ENCODE measurements at regions not wholly inside any gene's neighbourhood (a gene's known extent, or its start where the extent isn't known, plus 50 kb on each side); places are given as distances from the start of the nearest gene placed in this dataset.

- no peak for DNase-seq (ENCODE audit: low read depth in 1 of 2, low spot score in 2 of 2)
- no peaks in the 10 kb centered on the region for H3K36me3 ChIP-seq
- H3K27ac ChIP-seq, result no peak overlapping the region
- H3K27me3 ChIP-seq (replicated peaks), result no peaks in the 10 kb centered on the region
- no peak overlapping the region for H3K4me3 ChIP-seq
- H3K9me3 ChIP-seq (replicated peaks), result no peaks in the 10 kb centered on the region
- no peaks in the 10 kb centered on the region for H3K4me1 ChIP-seq (replicated peaks)
Measured at GRCh38 chr2:122643725-122644329, 888.4 kb downstream of the TSN start.

- no peak overlapping the region for H3K27ac ChIP-seq
- no peaks in the 10 kb centered on the region for H3K36me3 ChIP-seq
- DNase-seq (ENCODE audit: low read depth in 1 of 2, low spot score in 2 of 2), result no peak
- H3K4me3 ChIP-seq, result no peak overlapping the region
- no peaks in the 10 kb centered on the region for H3K9me3 ChIP-seq (replicated peaks)
- H3K27me3 ChIP-seq (replicated peaks), result no peaks in the 10 kb centered on the region
- H3K4me1 ChIP-seq (replicated peaks), result no peaks in the 10 kb centered on the region
Measured at GRCh38 chr2:122651236-122651635, 895.8 kb downstream of the TSN start.

GRCh38 chr2:122651780-122652179, 896.3 kb downstream of the TSN start:
- Histone ChIP-seq H3K4me1 (replicated peaks) (no peaks in the 10 kb centered on the region), H3K27ac (no peak overlapping the region), H3K36me3 (no peaks in the 10 kb centered on the region), H3K4me3 (no peak overlapping the region), H3K27me3 (replicated peaks) (no peaks in the 10 kb centered on the region), H3K9me3 (replicated peaks) (no peaks in the 10 kb centered on the region)
- DNase-seq (ENCODE audit: low read depth in 1 of 2, low spot score in 2 of 2), result no peak

DNA sequence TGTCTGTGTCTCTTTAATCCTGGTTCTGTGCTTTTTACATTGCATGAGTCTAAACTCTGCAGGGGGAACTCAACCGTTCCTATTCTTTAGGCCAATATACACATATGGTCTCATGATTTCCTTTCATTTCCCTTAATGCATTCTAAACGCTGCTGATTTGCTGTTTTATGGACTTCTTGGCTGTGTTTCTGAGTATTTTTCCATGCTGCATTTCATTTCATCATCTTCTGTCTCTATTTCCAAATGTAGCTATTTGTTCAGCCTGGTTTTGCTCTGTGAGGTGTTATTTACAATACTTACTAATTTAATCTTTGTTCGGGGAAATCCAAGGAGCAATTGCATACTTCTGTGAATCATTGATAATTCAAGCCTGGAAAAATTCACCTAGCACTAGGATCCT, 897.2 kb downstream of the TSN start:
- no peaks in the 10 kb centered on the region for H3K36me3 ChIP-seq
- DNase-seq (ENCODE audit: low read depth in 1 of 2, low spot score in 2 of 2), result no peak
- no peak overlapping the region for H3K4me3 ChIP-seq
- H3K4me1 ChIP-seq (replicated peaks), result no peaks in the 10 kb centered on the region
- H3K27ac ChIP-seq, result no peak overlapping the region
- H3K27me3 ChIP-seq (replicated peaks), result no peaks in the 10 kb centered on the region
- no peaks in the 10 kb centered on the region for H3K9me3 ChIP-seq (replicated peaks)

GRCh38 chr2:122656403-122656802, 901.0 kb downstream of the TSN start:
- Histone ChIP-seq H3K27me3 (replicated peaks) (no peaks in the 10 kb centered on the region), H3K9me3 (replicated peaks) (no peaks in the 10 kb centered on the region), H3K4me3 (no peak overlapping the region), H3K36me3 (no peaks in the 10 kb centered on the region), H3K4me1 (replicated peaks) (no peaks in the 10 kb centered on the region), H3K27ac (no peak overlapping the region)
- DNase-seq (ENCODE audit: low read depth in 1 of 2, low spot score in 2 of 2), result no peak

GRCh38 chr2:122660786-122661634, 905.6 kb downstream of the TSN start:
- Histone ChIP-seq H3K9me3 (replicated peaks) (no peaks in the 10 kb centered on the region), H3K36me3 (no peaks in the 10 kb centered on the region), H3K27me3 (replicated peaks) (no peaks in the 10 kb centered on the region), H3K4me3 (no peak overlapping the region), H3K27ac (no peak overlapping the region), H3K4me1 (replicated peaks) (no peaks in the 10 kb centered on the region)
- no peak for DNase-seq (ENCODE audit: low read depth in 1 of 2, low spot score in 2 of 2)

DNA sequence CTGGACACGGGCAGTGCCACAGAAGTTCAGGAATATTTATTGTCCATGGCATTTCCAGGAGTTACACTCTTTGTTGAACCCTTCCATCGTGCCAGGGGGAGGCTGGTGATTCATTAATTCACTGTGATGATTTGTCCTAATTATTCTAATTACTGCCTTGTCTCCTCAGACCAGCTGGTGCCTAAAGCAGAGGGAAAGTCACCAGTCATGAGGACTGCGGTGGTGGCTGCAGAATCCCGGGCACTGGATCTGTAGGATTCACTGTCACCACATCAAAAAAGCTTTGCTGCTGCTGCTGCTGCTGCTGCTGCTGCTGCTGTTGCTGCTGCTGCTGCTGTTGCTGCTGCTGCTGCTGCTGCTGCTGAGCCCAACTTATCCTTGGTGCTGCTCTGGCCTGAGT, 908.2 kb downstream of the TSN start:
- Histone ChIP-seq H3K9me3 (replicated peaks) (no peaks in the 10 kb centered on the region), H3K4me3 (no peak overlapping the region), H3K4me1 (replicated peaks) (no peaks in the 10 kb centered on the region), H3K27ac (no peak overlapping the region), H3K36me3 (no peaks in the 10 kb centered on the region), H3K27me3 (replicated peaks) (no peaks in the 10 kb centered on the region)
- no peak for DNase-seq (ENCODE audit: low read depth in 1 of 2, low spot score in 2 of 2)

GRCh38 chr2:122669627-122670026, 914.2 kb downstream of the TSN start:
- DNase-seq (ENCODE audit: low read depth in 1 of 2, low spot score in 2 of 2), result no peak
- no peaks in the 10 kb centered on the region for H3K27me3 ChIP-seq (replicated peaks)

DNA sequence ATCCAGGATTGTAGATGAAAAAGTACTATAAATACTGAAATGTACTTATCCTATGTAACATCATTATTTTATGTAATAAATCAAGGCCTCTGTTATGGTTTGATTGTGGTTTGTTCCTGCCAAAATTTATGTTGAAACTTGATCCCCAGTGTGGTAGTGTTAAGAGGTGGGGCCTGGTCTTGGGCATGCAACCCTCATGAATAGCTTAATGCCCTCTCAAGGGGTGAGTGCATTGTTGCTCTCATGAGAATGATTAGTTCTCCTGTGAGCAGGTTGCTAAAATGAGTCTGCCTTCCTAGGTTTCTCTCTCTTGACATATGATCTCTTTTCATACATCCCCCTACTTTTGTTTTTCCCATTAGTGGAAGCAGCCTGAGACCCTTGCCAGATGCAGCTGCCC, 915.4 kb downstream of the TSN start:
- H3K4me1 ChIP-seq (replicated peaks), result no peaks in the 10 kb centered on the region
- H3K27ac ChIP-seq, result no peak overlapping the region
- no peaks in the 10 kb centered on the region for H3K9me3 ChIP-seq (replicated peaks)
- no peaks in the 10 kb centered on the region for H3K27me3 ChIP-seq (replicated peaks)
- H3K4me3 ChIP-seq, result no peak overlapping the region
- H3K36me3 ChIP-seq, result no peaks in the 10 kb centered on the region
- DNase-seq (ENCODE audit: low read depth in 1 of 2, low spot score in 2 of 2), result no peak

More at GRCh38 chr2:122669627-122670026, 914.2 kb downstream of the TSN start:
- H3K9me3 ChIP-seq (replicated peaks), result no peaks in the 10 kb centered on the region
- H3K4me1 ChIP-seq (replicated peaks), result no peaks in the 10 kb centered on the region
- H3K36me3 ChIP-seq, result no peaks in the 10 kb centered on the region
- no peak overlapping the region for H3K27ac ChIP-seq
- no peak overlapping the region for H3K4me3 ChIP-seq

GRCh38 chr2:122680662-122681061, 925.2 kb downstream of the TSN start:
- H3K4me3 ChIP-seq, result no peak overlapping the region
- no peak overlapping the region for H3K27ac ChIP-seq
- H3K36me3 ChIP-seq, result no peaks in the 10 kb centered on the region
- DNase-seq (ENCODE audit: low read depth in 1 of 2, low spot score in 2 of 2), result no peak
- no peaks in the 10 kb centered on the region for H3K9me3 ChIP-seq (replicated peaks)
- no peaks in the 10 kb centered on the region for H3K27me3 ChIP-seq (replicated peaks)
- no peaks in the 10 kb centered on the region for H3K4me1 ChIP-seq (replicated peaks)

DNA sequence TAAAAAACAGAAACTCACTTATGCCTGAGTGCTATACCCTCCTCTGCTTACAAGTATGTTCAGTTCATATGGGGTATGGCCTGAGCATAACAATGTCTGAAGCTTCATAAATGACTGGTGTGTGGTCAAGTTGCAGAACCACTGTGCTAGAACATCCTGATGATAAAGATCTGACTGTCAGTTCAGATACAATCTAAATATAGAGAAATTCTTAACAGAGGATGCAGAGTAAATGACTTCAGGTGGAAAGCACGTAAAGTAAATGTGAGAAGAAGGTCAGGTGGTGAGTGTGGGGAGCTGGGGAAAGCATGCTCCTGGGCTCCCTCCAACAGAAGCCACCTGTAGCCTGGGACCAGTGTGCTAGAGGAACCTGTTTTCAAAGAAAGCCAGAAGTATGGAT, 926.2 kb downstream of the TSN start:
- Histone ChIP-seq H3K27me3 (replicated peaks) (no peaks in the 10 kb centered on the region), H3K36me3 (no peaks in the 10 kb centered on the region), H3K9me3 (replicated peaks) (no peaks in the 10 kb centered on the region), H3K4me3 (no peak overlapping the region), H3K27ac (no peak overlapping the region), H3K4me1 (replicated peaks) (no peaks in the 10 kb centered on the region)
- no peak for DNase-seq (ENCODE audit: low read depth in 1 of 2, low spot score in 2 of 2)

GRCh38 chr2:122682356-122682755, 926.9 kb downstream of the TSN start:
- Histone ChIP-seq H3K4me3 (no peak overlapping the region), H3K27me3 (replicated peaks) (no peaks in the 10 kb centered on the region), H3K36me3 (no peaks in the 10 kb centered on the region), H3K9me3 (replicated peaks) (no peaks in the 10 kb centered on the region), H3K4me1 (replicated peaks) (no peaks in the 10 kb centered on the region), H3K27ac (no peak overlapping the region)
- DNase-seq (ENCODE audit: low read depth in 1 of 2, low spot score in 2 of 2), result no peak

DNA sequence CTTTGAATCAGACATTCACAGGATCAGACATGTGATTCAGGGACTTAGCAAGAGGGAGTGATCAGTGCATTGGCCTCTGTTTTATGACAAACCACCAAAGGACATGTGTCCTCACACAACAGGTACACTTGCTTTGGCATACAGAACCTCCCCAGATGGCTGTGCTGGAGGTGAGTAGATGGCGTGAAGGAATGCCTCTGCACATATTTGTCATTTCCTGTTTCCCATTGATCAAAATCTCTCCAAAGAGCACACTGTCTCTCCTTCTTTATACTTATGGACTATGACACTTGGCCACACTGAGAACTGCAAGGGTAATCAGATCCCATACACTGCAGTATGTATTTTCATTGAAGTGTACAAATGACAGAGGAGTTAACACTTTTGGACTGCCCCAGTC, 927.6 kb downstream of the TSN start:
- Histone ChIP-seq H3K27ac (no peak overlapping the region), H3K4me3 (no peak overlapping the region), H3K9me3 (replicated peaks) (no peaks in the 10 kb centered on the region), H3K27me3 (replicated peaks) (no peaks in the 10 kb centered on the region), H3K4me1 (replicated peaks) (no peaks in the 10 kb centered on the region), H3K36me3 (no peaks in the 10 kb centered on the region)
- DNase-seq (ENCODE audit: low read depth in 1 of 2, low spot score in 2 of 2), result no peak

- Histone ChIP-seq H3K36me3 (no peaks in the 10 kb centered on the region), H3K27ac (no peak overlapping the region), H3K9me3 (replicated peaks) (no peaks in the 10 kb centered on the region), H3K4me1 (replicated peaks) (no peaks in the 10 kb centered on the region), H3K27me3 (replicated peaks) (no peaks in the 10 kb centered on the region), H3K4me3 (no peak overlapping the region)
- DNase-seq (ENCODE audit: low read depth in 1 of 2, low spot score in 2 of 2), result no peak
Measured at GRCh38 chr2:122692400-122693083, 937.1 kb downstream of the TSN start.

All from SJSA1 (cell line).